Type B pancreatic cell (in vitro differentiated cells): ENCODE measurements at regions not wholly inside any gene's neighbourhood (a gene's known extent, or its start where the extent isn't known, plus 50 kb on each side); places are given as distances from the start of the nearest gene placed in this dataset.
"Not testable (repeated sequence)": the region's sequence is repeated elsewhere in the genome, so short reads cannot be mapped to it uniquely, and the experiment has no call there.

Source experiments
- DNase-seq: peaks from one replicate; pipeline ENCODE4 v3.0.0; 2021; ENCODE audit warnings: mixed read lengths; ENCODE audit not compliant: unreplicated experiment; ENCODE audit errors: extremely low spot score
- H3K27ac Mint-ChIP-seq: 2 replicates; pipeline ENCODE4 v1.8.0; 2021; ENCODE audit warnings: mild to moderate bottlenecking, mixed read lengths
- H3K27me3 Mint-ChIP-seq: 2 replicates; pipeline ENCODE4 v1.8.0; 2021; ENCODE audit warnings: mixed read lengths
- H3K36me3 Mint-ChIP-seq: 2 replicates; pipeline ENCODE4 v1.8.0; 2021; ENCODE audit warnings: mixed read lengths
- H3K4me1 Mint-ChIP-seq: one replicate; pipeline ENCODE4 v1.8.0; 2021; ENCODE audit warnings: mixed read lengths; ENCODE audit not compliant: unreplicated experiment
- H3K4me3 Mint-ChIP-seq: 2 replicates; pipeline ENCODE4 v1.8.0; 2021; ENCODE audit warnings: mild to moderate bottlenecking, mixed read lengths
- H3K9me3 Mint-ChIP-seq: 2 replicates; pipeline ENCODE4 v1.8.0; 2021; ENCODE audit warnings: mixed read lengths
- CTCF ChIP-seq: fragments of 200-600 bp; sonication (generic); conservative IDR thresholded peaks from 2 replicates; pipeline ENCODE4 v1.5.0; 2021; ENCODE audit warnings: antibody characterized with exemption, mild to moderate bottlenecking

- no peak for DNase-seq
- Mint-ChIP-seq H3K4me3 (no peak overlapping the region), H3K9me3 (peaks cover 6% of the 10 kb centered on the region), H3K4me1 (peaks cover 25% of the 10 kb centered on the region), H3K27me3 (peaks cover 5% of the 10 kb centered on the region), H3K27ac (peak overlapping the region; percentile 5), H3K36me3 (no peaks in the 10 kb centered on the region)
- no peak for TF ChIP-seq CTCF
Measured at GRCh38 chr10:4240608-4241197, 455.7 kb upstream of the KLF6 start.

- H3K9me3 Mint-ChIP-seq = peaks cover 6% of the 10 kb centered on the region
- no peaks in the 10 kb centered on the region for H3K36me3 Mint-ChIP-seq
- H3K4me3 Mint-ChIP-seq = no peak overlapping the region
- TF ChIP-seq CTCF = no peak
- peaks cover 25% of the 10 kb centered on the region for H3K4me1 Mint-ChIP-seq
- no peak for DNase-seq
- H3K27me3 Mint-ChIP-seq = peaks cover 10% of the 10 kb centered on the region
- no peak overlapping the region for H3K27ac Mint-ChIP-seq
Measured at GRCh38 chr10:4239186-4239585, 454.2 kb upstream of the KLF6 start.

GRCh38 chr10:4236905-4237304, 451.9 kb upstream of the KLF6 start:
- not testable (repeated sequence) for DNase-seq, H3K4me3 Mint-ChIP-seq, H3K9me3 Mint-ChIP-seq, H3K36me3 Mint-ChIP-seq, H3K27ac Mint-ChIP-seq, H3K4me1 Mint-ChIP-seq
- H3K27me3 Mint-ChIP-seq = peaks cover 14% of the 10 kb centered on the region

- Mint-ChIP-seq H3K36me3 (no peaks in the 10 kb centered on the region), H3K4me1 (no peaks in the 10 kb centered on the region), H3K9me3 (peaks cover 6% of the 10 kb centered on the region), H3K4me3 (no peak overlapping the region), H3K27ac (no peak overlapping the region), H3K27me3 (peaks cover 14% of the 10 kb centered on the region)
- DNase-seq = no peak
- TF ChIP-seq CTCF = no peak
Measured at GRCh38 chr10:4234661-4235060, 449.7 kb upstream of the KLF6 start.

- H3K4me1 Mint-ChIP-seq = no peaks in the 10 kb centered on the region
- no peak overlapping the region for H3K27ac Mint-ChIP-seq
- no peaks in the 10 kb centered on the region for H3K36me3 Mint-ChIP-seq
- H3K27me3 Mint-ChIP-seq = peaks cover 14% of the 10 kb centered on the region
- no peak for TF ChIP-seq CTCF
- no peak overlapping the region for H3K4me3 Mint-ChIP-seq
- no peaks in the 10 kb centered on the region for H3K9me3 Mint-ChIP-seq
- DNase-seq = no peak
Measured at GRCh38 chr10:4231439-4231838, 446.4 kb upstream of the KLF6 start.

GRCh38 chr10:4230036-4230435, 445.0 kb upstream of the KLF6 start:
- Mint-ChIP-seq H3K27ac (no peak overlapping the region), H3K4me1 (no peaks in the 10 kb centered on the region), H3K36me3 (no peaks in the 10 kb centered on the region), H3K9me3 (no peaks in the 10 kb centered on the region), H3K27me3 (peaks cover 9% of the 10 kb centered on the region), H3K4me3 (no peak overlapping the region)
- TF ChIP-seq CTCF = no peak
- no peak for DNase-seq
